ENCODE measurements at regions not wholly inside any gene's neighbourhood (a gene's known extent, or its start where the extent isn't known, plus 50 kb on each side); places are given as distances from the start of the nearest gene placed in this dataset.

DNA sequence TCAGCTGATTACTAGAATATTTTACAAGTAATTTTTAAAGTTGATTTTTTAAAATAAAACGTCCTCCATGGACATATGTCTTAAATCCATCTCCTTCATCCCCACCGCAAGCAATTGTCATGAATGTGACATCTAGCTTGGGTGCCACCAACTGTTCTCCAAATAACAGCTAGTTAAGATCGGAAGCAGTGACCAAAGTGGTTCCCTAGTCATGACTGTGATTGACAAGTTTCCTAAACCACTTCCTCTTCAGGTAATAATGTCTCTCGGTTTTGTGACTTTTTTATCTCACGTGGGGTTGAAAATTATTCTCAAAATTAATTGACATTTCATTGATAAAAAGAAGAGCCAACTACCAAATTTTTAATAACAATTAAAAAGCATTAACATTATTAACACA lies 135.3 kb upstream of the MIR17HG start:
- TF ChIP-seq EZH2 (IDR thresholded peaks at IDR 0.05) (no peak), POLR2AphosphoS5 (IDR thresholded peaks at IDR 0.05; ENCODE audit: borderline replicate concordance, low read depth, low read length) (no peak)
